Kidney (tissue), 13 donors: ENCODE measurements at regions not wholly inside any gene's neighbourhood (a gene's known extent, or its start where the extent isn't known, plus 50 kb on each side); places are given as distances from the start of the nearest gene placed in this dataset.

ENCODE experiments used
- DNase-seq, 5 donors: peaks; one replicate each; pipeline ENCODE4 v3.0.0-alpha.2; 2013 to 2020
- FAIRE-seq: peaks from 2 replicates; lab custom pipeline; 2012; peaks lifted over from hg19 to GRCh38; lab: Jason Lieb, UNC
- H3K27ac ChIP-seq, 2 donors: one replicate each; pipeline ENCODE4 v1.7.0; 2013; ENCODE audit warnings: low read depth in 2 of 2, low read length in 2 of 2, inconsistent platforms in 1 of 2
- H3K27me3 ChIP-seq: one replicate; pipeline ENCODE4 v1.7.1; 2013; ENCODE audit warnings: low read length, inconsistent platforms; ENCODE audit not compliant: control insufficient read depth, insufficient read depth
- H3K36me3 ChIP-seq, 3 donors: one replicate each; pipeline versions ENCODE4 v1.7.0 to v1.7.1; 2013; ENCODE audit warnings: low read length in 3 of 3, control low read depth in 1 of 3, inconsistent platforms in 1 of 3; ENCODE audit not compliant: insufficient read depth in 3 of 3, control insufficient read depth in 2 of 3
- H3K4me1 ChIP-seq, 3 donors: one replicate each; pipeline versions ENCODE4 v1.7.0 to v1.7.1; 2013; ENCODE audit warnings: low read length in 3 of 3, inconsistent platforms in 1 of 3, low read depth in 1 of 3; ENCODE audit not compliant: control insufficient read depth in 2 of 3, insufficient read depth in 2 of 3
- H3K4me3 ChIP-seq, 3 donors: one replicate each; pipeline versions ENCODE4 v1.7.0 to v1.8.1; 2013; ENCODE audit warnings: low read length in 3 of 3, control low read depth in 1 of 3, inconsistent platforms in 1 of 3
- H3K9ac ChIP-seq, 3 donors: one replicate each; pipeline versions ENCODE4 v1.7.0 to v1.7.1; 2013; ENCODE audit warnings: low read length in 3 of 3, control low read depth in 1 of 3, inconsistent platforms in 1 of 3
- H3K9me3 ChIP-seq, 3 donors: one replicate each; pipeline versions ENCODE4 v1.7.0 to v1.7.1; 2013; ENCODE audit warnings: low read length in 3 of 3, control low read depth in 1 of 3, inconsistent platforms in 1 of 3; ENCODE audit not compliant: control insufficient read depth in 2 of 3, insufficient read depth in 1 of 3
- intact Hi-C: fragments of 100-400 bp; cut with DNase I; formaldehyde crosslinking; loops from one replicate; pipeline ENCODE4 v1.11.1; 2022
- TF ChIP-seq, protein P1 (sequence below): IDR thresholded peaks from 3 replicates; pipeline ENCODE4 v1.5.1; 2012; ENCODE audit warnings: mild to moderate bottlenecking, moderate library complexity, borderline replicate concordance; ENCODE audit not compliant: insufficient read depth; ENCODE audit errors: extremely low read depth
- donor health status: control.
- donor health status: control.
- donor health status: control.
- donor health status: control.
- donor health status: control.
- donor health status: DM: yes; HTN: yes; CAD: no.
- donor health status: Normal renal cell carcinoma (clear cell type).

DNA sequence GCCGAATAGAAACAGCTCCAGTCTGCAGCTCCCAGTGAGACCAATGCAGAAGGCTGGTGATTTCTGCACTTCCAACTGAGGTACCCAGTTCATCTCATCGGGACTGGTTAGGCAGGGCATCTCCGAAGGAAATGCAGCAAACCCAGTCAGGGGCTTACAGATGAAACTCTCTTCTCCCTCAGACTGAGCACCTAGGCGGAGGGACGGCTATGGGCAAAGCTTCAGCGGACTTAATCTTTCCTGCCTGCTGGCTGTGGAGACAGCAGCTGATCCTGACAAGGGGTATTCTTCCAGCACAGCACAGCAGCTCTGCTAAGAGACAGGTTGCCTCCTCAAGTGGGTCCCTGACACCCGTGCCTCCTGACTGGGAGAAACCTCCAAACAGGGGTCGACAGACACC, 330.9 kb downstream of the DNAH5 start:
- intact Hi-C loops, result no loop called here
- FAIRE-seq, result no peak
- no peak for DNase-seq
- no peaks in the 10 kb centered on the region for H3K27me3 ChIP-seq
- TF ChIP-seq, protein P1, sequence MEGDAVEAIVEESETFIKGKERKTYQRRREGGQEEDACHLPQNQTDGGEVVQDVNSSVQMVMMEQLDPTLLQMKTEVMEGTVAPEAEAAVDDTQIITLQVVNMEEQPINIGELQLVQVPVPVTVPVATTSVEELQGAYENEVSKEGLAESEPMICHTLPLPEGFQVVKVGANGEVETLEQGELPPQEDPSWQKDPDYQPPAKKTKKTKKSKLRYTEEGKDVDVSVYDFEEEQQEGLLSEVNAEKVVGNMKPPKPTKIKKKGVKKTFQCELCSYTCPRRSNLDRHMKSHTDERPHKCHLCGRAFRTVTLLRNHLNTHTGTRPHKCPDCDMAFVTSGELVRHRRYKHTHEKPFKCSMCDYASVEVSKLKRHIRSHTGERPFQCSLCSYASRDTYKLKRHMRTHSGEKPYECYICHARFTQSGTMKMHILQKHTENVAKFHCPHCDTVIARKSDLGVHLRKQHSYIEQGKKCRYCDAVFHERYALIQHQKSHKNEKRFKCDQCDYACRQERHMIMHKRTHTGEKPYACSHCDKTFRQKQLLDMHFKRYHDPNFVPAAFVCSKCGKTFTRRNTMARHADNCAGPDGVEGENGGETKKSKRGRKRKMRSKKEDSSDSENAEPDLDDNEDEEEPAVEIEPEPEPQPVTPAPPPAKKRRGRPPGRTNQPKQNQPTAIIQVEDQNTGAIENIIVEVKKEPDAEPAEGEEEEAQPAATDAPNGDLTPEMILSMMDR, result no peak
- no peaks in the 10 kb centered on the region for H3K4me1 ChIP-seq
- H3K36me3 ChIP-seq, result no peaks in the 10 kb centered on the region
- peaks cover 0 to 3% (median 2%) of the 10 kb centered on the region in 3 donors for H3K9me3 ChIP-seq
- H3K27ac ChIP-seq, result no peak overlapping the region
- H3K9ac ChIP-seq, result no peak overlapping the region
- no peak overlapping the region for H3K4me3 ChIP-seq

DNA sequence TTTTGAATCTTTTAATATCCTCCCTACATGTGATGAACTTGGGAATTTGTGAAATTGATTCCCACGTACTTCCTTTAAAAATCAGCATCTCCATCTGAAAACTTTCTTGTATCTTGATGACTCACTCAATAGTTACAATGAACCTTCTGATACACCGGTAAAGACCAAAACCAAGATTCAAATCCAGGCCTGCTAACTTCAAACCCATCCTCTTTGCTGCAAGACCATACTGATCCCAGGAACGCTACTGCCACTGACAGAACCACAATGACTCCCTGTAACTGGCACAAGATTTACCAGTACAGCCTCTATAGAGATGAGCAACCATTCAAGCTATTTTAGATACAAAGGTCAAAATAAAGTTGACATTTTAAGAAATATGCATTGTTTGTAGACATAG, 332.9 kb downstream of the DNAH5 start:
- Histone ChIP-seq H3K9ac (no peak overlapping the region), H3K9me3 (peaks cover 0 to 3% (median 2%) of the 10 kb centered on the region in 3 donors), H3K27me3 (no peaks in the 10 kb centered on the region), H3K4me1 (no peaks in the 10 kb centered on the region), H3K4me3 (no peak overlapping the region), H3K27ac (no peak overlapping the region), H3K36me3 (no peaks in the 10 kb centered on the region)
- DNase-seq (no peak), FAIRE-seq (no peak)
- TF ChIP-seq, protein P1, result no peak
- intact Hi-C loops, result no loop called here

DNA sequence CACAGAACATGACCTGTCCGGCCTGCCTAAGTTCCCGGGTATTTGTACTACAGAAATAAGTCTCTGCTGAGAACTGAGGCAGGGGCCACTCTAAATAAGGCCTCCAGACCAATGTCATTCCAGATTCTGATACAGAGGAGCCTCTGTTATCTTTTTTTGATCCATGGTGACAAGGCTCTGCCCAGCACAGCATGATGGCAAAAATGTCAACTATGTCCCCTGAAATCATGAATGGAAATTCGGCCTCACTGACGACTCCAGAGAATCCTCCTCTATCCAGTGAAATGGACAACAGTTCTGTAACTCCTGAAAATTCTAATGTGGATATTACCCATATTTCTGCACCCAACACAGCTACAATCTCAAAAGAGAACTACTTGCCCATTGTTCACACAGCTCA, 335.0 kb downstream of the DNAH5 start:
- no peak overlapping the region for H3K27ac ChIP-seq
- H3K27me3 ChIP-seq, result no peaks in the 10 kb centered on the region
- H3K9ac ChIP-seq, result no peak overlapping the region
- peaks cover 0 to 3% (median 2%) of the 10 kb centered on the region in 3 donors for H3K9me3 ChIP-seq
- intact Hi-C loops, result no loop called here
- no peak for FAIRE-seq
- no peaks in the 10 kb centered on the region for H3K4me1 ChIP-seq
- TF ChIP-seq, protein P1, result no peak
- no peak overlapping the region for H3K4me3 ChIP-seq
- no peaks in the 10 kb centered on the region for H3K36me3 ChIP-seq
- DNase-seq, result no peak

DNA sequence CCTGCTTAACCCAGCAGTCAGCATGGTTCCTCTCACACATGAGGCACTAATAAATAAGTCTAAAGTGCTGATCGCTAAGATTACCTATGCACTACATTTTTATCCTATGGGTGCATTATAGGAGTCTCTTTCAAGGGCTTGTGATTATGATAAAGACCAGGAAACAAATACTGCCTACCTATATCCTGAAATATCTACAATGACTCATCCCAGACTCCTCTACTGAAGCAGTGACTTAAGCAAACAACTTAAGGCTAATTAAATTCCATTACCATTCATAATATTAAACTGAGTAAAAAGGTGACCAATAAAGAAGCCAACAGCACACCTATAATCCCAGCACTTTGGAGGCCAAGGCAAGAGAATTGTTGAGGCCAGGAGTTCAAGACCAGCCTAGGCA, 338.4 kb downstream of the DNAH5 start:
- FAIRE-seq (no peak), DNase-seq (no peak)
- Histone ChIP-seq H3K27me3 (no peaks in the 10 kb centered on the region), H3K9ac (no peak overlapping the region), H3K36me3 (no peaks in the 10 kb centered on the region), H3K4me3 (no peak overlapping the region), H3K9me3 (no peaks in the 10 kb centered on the region), H3K4me1 (no peaks in the 10 kb centered on the region), H3K27ac (no peak overlapping the region)
- intact Hi-C loops, result no loop called here
- TF ChIP-seq, protein P1, result no peak
